Mesendoderm (in vitro differentiated cells): ENCODE measurements at regions not wholly inside any gene's neighbourhood (a gene's known extent, or its start where the extent isn't known, plus 50 kb on each side); places are given as distances from the start of the nearest gene placed in this dataset.

Source experiments
- DNase-seq: peaks from one replicate; pipeline ENCODE4 v3.0.0; 2013
- H2AK5ac ChIP-seq: 2 replicates; pipeline ENCODE4 v1.6.1; 2013; ENCODE audit warnings: low read length, inconsistent platforms
- H2BK120ac ChIP-seq: 2 replicates; pipeline ENCODE4 v1.6.1; 2013; ENCODE audit warnings: low read depth, mild to moderate bottlenecking, low read length, moderate library complexity, mixed read lengths
- H2BK15ac ChIP-seq: replicated peaks from 2 replicates; pipeline ENCODE4 v1.6.1; 2013; ENCODE audit warnings: low read depth, mild to moderate bottlenecking, moderate library complexity
- H2BK5ac ChIP-seq: 2 replicates; pipeline ENCODE4 v1.6.1; 2013; ENCODE audit warnings: low read length, inconsistent platforms
- H3K18ac ChIP-seq: 2 replicates; pipeline ENCODE4 v1.6.1; 2013; ENCODE audit warnings: mild to moderate bottlenecking, low read length, mixed read lengths
- H3K23ac ChIP-seq: one replicate; pipeline ENCODE4 v1.6.1; 2013; ENCODE audit warnings: low read length
- H3K27ac ChIP-seq: 2 replicates; pipeline ENCODE4 v1.5.1; 2013; ENCODE audit warnings: low read depth, mild to moderate bottlenecking, inconsistent platforms, low read length, moderate library complexity
- H3K27me3 ChIP-seq: 2 replicates; pipeline ENCODE4 v1.6.1; 2013; ENCODE audit warnings: low read length, control low read depth, mild to moderate bottlenecking, inconsistent platforms; ENCODE audit not compliant: insufficient read depth, poor library complexity
- H3K36me3 ChIP-seq: 2 replicates; pipeline ENCODE4 v1.6.1; 2013; ENCODE audit warnings: low read length, inconsistent platforms; ENCODE audit not compliant: control insufficient read depth, insufficient read depth
- H3K4ac ChIP-seq: one replicate; pipeline ENCODE4 v1.6.1; 2013; ENCODE audit warnings: low read depth, mild to moderate bottlenecking, low read length, moderate library complexity
- H3K4me1 ChIP-seq: 2 replicates; pipeline ENCODE4 v1.6.1; 2013; ENCODE audit warnings: low read depth, low read length, inconsistent platforms; ENCODE audit not compliant: control insufficient read depth
- H3K4me2 ChIP-seq: 2 replicates; pipeline ENCODE4 v1.6.1; 2013; ENCODE audit warnings: low read length
- H3K4me3 ChIP-seq: 2 replicates; pipeline ENCODE4 v1.5.1; 2013; ENCODE audit warnings: mild to moderate bottlenecking, low read length
- H3K56ac ChIP-seq: one replicate; pipeline ENCODE4 v1.6.1; 2013; ENCODE audit warnings: low read length
- H3K79me1 ChIP-seq: 2 replicates; pipeline ENCODE4 v1.6.1; 2013; ENCODE audit warnings: low read length, inconsistent platforms
- H3K79me2 ChIP-seq: 2 replicates; pipeline ENCODE4 v1.6.1; 2013; ENCODE audit warnings: mild to moderate bottlenecking, low read length; ENCODE audit not compliant: control insufficient read depth, insufficient read depth
- H3K9ac ChIP-seq: 2 replicates; pipeline ENCODE4 v1.6.1; 2013; ENCODE audit warnings: low read length, inconsistent platforms
- H4K5ac ChIP-seq: one replicate; pipeline ENCODE4 v1.6.1; 2013; ENCODE audit warnings: low read length
- H4K8ac ChIP-seq: one replicate; pipeline ENCODE4 v1.6.1; 2013; ENCODE audit warnings: low read depth, mild to moderate bottlenecking, control low read depth, low read length, moderate library complexity
- WGBS: extraction: QIAGEN DNeasy Blood & Tissue Kit; methylation state at CpG from one replicate; pipeline ENCODE4 v1.1.7; 2013; ENCODE audit warnings: low lambda C conversion rate, missing lambda C conversion rate; ENCODE audit not compliant: insufficient coverage; ENCODE audit errors: extremely low coverage; 5-methylcytosine and 5-hydroxymethylcytosine counted together

GRCh38 chr9:26266146-26266793, 588.0 kb upstream of the TUSC1 start:
- no peak overlapping the region for H3K9ac ChIP-seq
- no peaks in the 10 kb centered on the region for H3K4me1 ChIP-seq
- H3K36me3 ChIP-seq = no peaks in the 10 kb centered on the region
- H3K4me3 ChIP-seq = no peak overlapping the region
- no peak overlapping the region for H3K56ac ChIP-seq
- H3K4ac ChIP-seq = no peak overlapping the region
- WGBS = no CpG with 5 or more reads among the region's 2 CpGs
- no peak overlapping the region for H2AK5ac ChIP-seq
- no peak overlapping the region for H3K23ac ChIP-seq
- H2BK15ac ChIP-seq = no peak overlapping the region
- H2BK5ac ChIP-seq = no peak overlapping the region
- no peak overlapping the region for H3K27ac ChIP-seq
- H3K18ac ChIP-seq = no peak overlapping the region
- H3K79me1 ChIP-seq = no peaks in the 10 kb centered on the region
- H4K5ac ChIP-seq = no peak overlapping the region
- H3K79me2 ChIP-seq = no peaks in the 10 kb centered on the region
- DNase-seq = no peak
- no peak overlapping the region for H4K8ac ChIP-seq
- no peak overlapping the region for H3K4me2 ChIP-seq
- H2BK120ac ChIP-seq = no peak overlapping the region
- no peaks in the 10 kb centered on the region for H3K27me3 ChIP-seq

DNA sequence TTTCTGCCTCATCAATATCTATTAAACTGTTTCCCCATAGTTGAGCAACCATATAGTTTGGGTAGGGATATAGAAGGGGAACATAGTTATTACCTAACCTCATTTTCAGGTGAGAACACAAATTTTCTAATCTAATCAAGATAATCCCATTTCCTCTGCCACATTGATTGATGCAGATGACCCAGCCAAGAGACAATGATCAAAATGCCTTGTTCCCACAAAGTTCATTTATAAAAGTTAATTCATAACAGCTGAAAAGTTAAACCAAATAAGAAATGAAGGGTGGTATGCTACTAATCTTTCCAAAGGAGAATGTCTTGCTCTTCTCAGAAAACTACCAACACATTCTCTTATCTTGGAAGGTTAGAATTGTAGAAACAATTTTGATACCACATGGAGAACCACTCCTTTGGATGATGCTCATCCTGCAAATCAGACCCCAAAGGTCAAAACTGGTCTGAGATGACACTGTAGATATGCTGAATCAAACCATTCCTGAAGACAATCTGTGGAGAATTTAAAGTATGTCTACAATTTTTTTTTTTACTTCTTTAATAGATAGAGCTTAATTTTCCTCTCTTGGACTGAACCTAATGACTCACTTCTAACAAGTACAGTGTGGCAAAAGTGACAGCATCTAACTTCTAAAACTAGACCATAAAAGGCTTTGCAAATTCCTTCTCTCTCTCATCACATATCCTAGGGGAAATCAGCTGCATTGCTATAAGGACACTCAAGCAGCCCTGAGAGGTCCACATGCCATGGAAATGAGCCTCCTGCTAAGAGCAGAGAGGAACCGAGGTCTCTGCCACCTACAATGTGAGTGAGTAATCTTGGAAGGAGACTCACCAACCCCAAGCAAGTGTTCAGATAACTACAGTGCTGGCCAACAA, 586.7 kb upstream of the TUSC1 start:
- Histone ChIP-seq H3K27me3 (no peaks in the 10 kb centered on the region), H3K4me2 (no peak overlapping the region), H3K79me1 (no peaks in the 10 kb centered on the region), H4K8ac (no peak overlapping the region), H3K79me2 (no peaks in the 10 kb centered on the region), H4K5ac (no peak overlapping the region), H3K4me1 (no peaks in the 10 kb centered on the region), H3K27ac (no peak overlapping the region), H3K18ac (no peak overlapping the region), H3K4me3 (no peak overlapping the region), H3K4ac (no peak overlapping the region), H3K56ac (no peak overlapping the region), H2BK15ac (no peak overlapping the region), H3K23ac (no peak overlapping the region), H3K36me3 (no peaks in the 10 kb centered on the region), H2BK5ac (no peak overlapping the region), H3K9ac (no peak overlapping the region), H2BK120ac (no peak overlapping the region), H2AK5ac (no peak overlapping the region)
- peak; percentile 57 for DNase-seq
- WGBS = no CpG with 5 or more reads among the region's 1 CpG

- H4K5ac ChIP-seq = no peak overlapping the region
- DNase-seq = no peak
- H3K18ac ChIP-seq = no peak overlapping the region
- H3K4me3 ChIP-seq = no peak overlapping the region
- no peak overlapping the region for H3K23ac ChIP-seq
- no peak overlapping the region for H3K56ac ChIP-seq
- no peak overlapping the region for H2BK120ac ChIP-seq
- H3K27ac ChIP-seq = no peak overlapping the region
- no peak overlapping the region for H3K4me2 ChIP-seq
- no peak overlapping the region for H3K9ac ChIP-seq
- no peak overlapping the region for H2BK5ac ChIP-seq
- H2AK5ac ChIP-seq = no peak overlapping the region
- H3K36me3 ChIP-seq = no peaks in the 10 kb centered on the region
- H3K4ac ChIP-seq = no peak overlapping the region
- H3K27me3 ChIP-seq = no peaks in the 10 kb centered on the region
- H3K79me2 ChIP-seq = no peaks in the 10 kb centered on the region
- no peak overlapping the region for H4K8ac ChIP-seq
- H2BK15ac ChIP-seq = no peak overlapping the region
- no peaks in the 10 kb centered on the region for H3K4me1 ChIP-seq
- H3K79me1 ChIP-seq = no peaks in the 10 kb centered on the region
These were observed 585.2 kb upstream of the TUSC1 start for GRCh38 chr9:26263478-26263877.

DNA sequence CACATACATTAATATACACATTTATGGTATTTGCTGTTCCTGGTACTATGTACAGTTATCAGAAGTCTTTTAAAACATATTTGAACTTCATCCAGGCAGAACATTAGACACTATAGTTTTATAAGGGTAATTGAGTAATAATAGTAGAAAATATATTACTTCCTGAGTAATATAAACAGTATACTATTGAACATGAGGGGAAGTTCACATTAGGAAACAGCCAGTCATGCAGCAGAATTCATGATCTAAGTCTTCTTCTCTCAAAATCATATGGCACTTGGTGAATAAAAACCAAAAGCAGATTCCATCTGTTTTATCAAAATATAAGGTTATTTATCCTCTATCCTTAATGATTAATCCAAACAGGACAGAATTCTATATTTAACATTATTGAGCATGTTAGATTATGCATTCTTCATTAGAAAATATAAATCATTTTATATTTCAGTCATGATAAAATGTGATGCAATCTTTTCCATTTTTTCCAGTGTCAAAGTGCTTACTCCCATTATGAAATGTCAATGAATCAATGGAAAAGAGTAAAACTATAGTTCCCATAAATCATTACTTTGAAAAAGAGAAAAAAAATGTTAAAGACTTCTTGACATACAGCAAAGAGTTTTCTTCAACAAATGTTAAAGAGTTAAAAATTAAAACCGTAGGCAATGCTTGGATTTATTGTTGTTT, 584.3 kb upstream of the TUSC1 start:
- Histone ChIP-seq H2BK15ac (no peak overlapping the region), H2AK5ac (no peak overlapping the region), H3K4me1 (no peaks in the 10 kb centered on the region), H3K4ac (no peak overlapping the region), H2BK5ac (no peak overlapping the region), H3K79me1 (no peaks in the 10 kb centered on the region), H3K23ac (no peak overlapping the region), H4K8ac (no peak overlapping the region), H3K27me3 (no peaks in the 10 kb centered on the region), H3K79me2 (no peaks in the 10 kb centered on the region), H3K27ac (no peak overlapping the region), H4K5ac (no peak overlapping the region), H3K18ac (no peak overlapping the region), H3K4me2 (no peak overlapping the region), H3K56ac (no peak overlapping the region), H2BK120ac (no peak overlapping the region), H3K36me3 (no peaks in the 10 kb centered on the region), H3K4me3 (no peak overlapping the region), H3K9ac (no peak overlapping the region)
- no peak for DNase-seq
- no CpG with 5 or more reads among the region's 1 CpG for WGBS

DNA sequence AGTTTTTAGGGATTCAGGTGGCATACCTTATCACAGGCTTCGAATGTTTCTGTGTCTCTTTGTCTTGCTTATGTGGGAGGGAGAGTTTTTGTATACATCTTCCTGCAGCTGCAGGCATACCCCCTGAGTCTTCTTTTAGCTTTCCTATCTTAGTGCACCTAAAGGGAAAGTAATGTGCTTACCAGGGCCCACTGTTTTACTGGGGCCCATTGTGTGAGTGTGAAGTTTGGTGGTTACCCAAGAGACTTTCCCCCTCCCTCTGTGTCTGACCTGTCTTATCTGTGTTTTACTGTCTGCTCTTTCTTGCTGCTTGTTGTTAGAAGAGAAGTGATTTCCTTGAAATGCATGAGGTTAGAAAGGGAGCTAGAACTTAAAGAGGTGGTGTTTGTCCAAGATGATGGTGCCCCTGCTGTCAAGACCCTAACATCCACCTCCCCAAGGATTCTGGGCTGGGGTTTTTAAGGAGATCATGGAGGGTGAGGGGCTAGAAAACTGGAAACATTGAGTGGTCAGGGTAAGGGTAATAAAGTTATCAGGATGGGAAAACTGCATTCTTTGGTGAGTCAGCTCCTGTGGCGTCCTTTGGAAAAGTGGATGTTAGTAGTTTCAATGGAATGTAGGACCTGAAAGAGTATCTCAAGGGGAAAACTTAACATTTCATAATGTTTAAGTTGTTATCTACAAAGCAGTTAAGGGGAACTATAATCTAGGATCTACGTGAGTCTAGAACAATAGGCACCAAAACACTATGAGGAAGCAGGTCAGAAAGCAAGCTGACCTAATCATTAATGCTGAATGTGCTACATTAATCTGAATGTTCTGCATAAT, 583.5 kb upstream of the TUSC1 start:
- Histone ChIP-seq H3K56ac (no peak overlapping the region), H4K8ac (no peak overlapping the region), H3K79me1 (no peaks in the 10 kb centered on the region), H2BK15ac (no peak overlapping the region), H3K36me3 (no peaks in the 10 kb centered on the region), H3K23ac (no peak overlapping the region), H3K9ac (no peak overlapping the region), H3K4ac (no peak overlapping the region), H3K18ac (no peak overlapping the region), H3K27ac (no peak overlapping the region), H2AK5ac (no peak overlapping the region), H3K27me3 (no peaks in the 10 kb centered on the region), H2BK5ac (no peak overlapping the region), H3K4me1 (no peaks in the 10 kb centered on the region), H3K79me2 (no peaks in the 10 kb centered on the region), H2BK120ac (no peak overlapping the region), H3K4me2 (no peak overlapping the region), H3K4me3 (no peak overlapping the region), H4K5ac (no peak overlapping the region)
- WGBS = no CpG with 5 or more reads among the region's 3 CpGs
- peak; percentile 68 for DNase-seq
